Stimulated activated CD4-positive, alpha-beta T cell treated with anti-CD3 and anti-CD28 coated beads, Interleukin-15, amount 100 ng/mL, for 24 hours (primary cell): ENCODE measurements at regions not wholly inside any gene's neighbourhood (a gene's known extent, or its start where the extent isn't known, plus 50 kb on each side); places are given as distances from the start of the nearest gene placed in this dataset.
"Not testable (repeated sequence)": the region's sequence is repeated elsewhere in the genome, so short reads cannot be mapped to it uniquely, and the experiment has no call there.

Experiments used
- DNase-seq: peaks from one replicate; pipeline ENCODE4 v3.0.0-alpha.2; 2020

- no peak for DNase-seq
These were observed 513.4 kb upstream of the NETO1 start for GRCh38 chr18:73381016-73381698.

GRCh38 chr18:73366713-73367112 lies 498.9 kb upstream of the NETO1 start:
- DNase-seq, result no peak

- DNase-seq, result no peak
These were observed 497.2 kb upstream of the NETO1 start for GRCh38 chr18:73365018-73365417.

DNA sequence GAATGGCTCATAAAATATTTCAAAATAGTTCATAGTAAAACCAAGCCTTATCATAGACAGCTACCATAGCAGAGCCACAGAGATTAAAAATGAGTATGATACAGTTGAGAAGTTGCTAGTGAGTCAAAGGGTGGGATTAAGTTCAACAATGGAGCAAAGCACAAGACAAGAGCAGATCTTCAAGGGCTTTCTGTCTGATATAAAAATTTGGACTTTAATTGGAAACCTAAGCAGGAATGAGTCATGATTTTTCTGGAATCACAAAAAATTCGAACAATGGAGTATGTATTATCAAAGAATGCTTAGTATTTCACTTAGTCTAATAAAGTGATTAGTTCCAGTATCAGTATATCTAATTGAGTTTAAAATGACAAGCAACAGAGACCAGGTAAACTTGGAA lies 487.3 kb upstream of the NETO1 start:
- DNase-seq, result no peak

DNA sequence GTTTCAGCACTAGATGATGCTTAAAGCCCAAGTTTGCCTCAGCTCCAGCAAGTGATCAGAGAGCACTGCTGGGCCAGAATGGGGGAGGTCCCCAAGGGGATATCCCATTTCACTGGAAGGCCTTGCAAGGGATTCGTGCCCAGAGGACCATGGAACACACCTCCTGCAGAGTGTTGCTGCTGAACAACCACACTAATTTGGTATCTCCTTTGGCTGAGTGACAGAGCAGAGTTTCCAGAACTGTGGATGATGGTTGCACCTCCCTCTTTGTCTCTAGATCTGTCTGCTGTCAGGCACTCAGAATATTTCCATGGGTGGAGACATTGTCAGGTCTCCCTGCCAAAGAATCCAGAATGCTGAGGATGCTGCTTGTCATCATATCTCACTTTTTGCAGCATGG lies 484.8 kb upstream of the NETO1 start:
- no peak for DNase-seq

DNA sequence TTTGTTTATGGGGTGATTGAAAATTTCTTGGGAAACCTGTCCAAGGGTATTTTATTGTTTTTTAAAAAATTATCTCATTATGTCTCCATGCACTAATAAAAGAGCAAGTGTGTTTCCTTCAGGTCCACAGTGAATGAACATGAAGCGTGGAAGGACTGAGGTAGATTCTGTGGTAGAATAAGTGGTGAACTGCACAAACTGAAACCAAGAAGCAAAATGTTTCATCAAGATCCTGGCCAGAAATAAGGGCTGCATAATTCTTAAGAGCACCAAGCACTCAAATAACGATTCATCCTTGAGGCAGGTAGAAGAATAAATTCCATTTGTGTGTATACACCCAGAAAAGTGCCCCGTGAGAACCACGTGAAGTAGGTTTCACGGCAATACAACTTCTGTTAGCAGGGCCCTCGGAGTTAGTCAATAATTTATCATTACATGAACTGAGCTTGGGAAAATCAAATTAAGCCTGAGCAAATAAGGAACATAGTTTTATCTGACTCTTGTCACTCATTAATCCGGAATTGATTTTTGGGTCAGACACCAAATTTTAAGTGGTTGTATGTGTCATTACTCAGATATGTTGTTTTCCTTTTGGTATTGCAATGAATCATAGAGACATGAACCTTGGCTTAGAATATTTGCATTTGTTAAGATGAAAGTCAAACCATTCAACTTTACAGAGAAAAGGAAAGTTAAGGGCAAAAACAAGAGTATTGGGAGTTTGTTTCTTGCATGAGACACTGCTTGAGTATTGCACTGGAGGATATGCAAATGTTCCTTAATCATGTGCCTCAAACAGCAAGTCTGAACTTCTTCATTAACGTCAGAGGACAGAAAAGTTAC lies 472.6 kb upstream of the NETO1 start:
- no peak for DNase-seq

- DNase-seq, result no peak
These were observed 463.5 kb upstream of the NETO1 start for GRCh38 chr18:73331212-73331772.

- not testable (repeated sequence) for DNase-seq
These were observed 462.3 kb upstream of the NETO1 start for GRCh38 chr18:73330106-73330505.

DNA sequence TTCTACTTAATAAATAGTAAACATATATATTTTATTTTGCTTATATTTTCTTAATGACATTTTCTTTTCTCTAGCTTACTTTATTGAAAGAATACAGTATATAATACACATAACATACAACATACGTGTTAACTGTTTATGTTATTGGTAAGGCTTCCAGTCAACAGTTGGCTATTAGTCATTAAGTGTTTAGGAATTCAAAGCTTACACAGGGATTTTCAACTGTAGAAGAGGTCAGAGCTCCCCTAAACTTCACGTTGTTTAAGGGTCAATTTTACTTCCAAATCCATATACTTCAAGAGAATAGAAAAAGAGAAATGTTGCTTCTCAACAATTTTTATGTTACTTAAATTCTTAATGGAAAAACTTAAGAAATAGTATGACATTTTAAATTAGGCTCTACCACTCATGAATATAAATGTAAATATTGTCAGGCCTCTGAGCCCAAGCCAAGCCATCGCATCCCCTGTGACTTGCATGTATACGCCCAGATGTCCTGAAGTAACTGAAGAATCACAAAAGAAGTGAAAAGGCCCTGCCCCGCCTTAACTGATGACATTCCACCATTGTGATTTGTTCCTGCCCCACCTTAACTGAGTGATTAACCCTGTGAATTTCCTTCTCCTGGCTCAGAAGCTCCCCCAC lies 456.5 kb upstream of the NETO1 start:
- not testable (repeated sequence) for DNase-seq

DNA sequence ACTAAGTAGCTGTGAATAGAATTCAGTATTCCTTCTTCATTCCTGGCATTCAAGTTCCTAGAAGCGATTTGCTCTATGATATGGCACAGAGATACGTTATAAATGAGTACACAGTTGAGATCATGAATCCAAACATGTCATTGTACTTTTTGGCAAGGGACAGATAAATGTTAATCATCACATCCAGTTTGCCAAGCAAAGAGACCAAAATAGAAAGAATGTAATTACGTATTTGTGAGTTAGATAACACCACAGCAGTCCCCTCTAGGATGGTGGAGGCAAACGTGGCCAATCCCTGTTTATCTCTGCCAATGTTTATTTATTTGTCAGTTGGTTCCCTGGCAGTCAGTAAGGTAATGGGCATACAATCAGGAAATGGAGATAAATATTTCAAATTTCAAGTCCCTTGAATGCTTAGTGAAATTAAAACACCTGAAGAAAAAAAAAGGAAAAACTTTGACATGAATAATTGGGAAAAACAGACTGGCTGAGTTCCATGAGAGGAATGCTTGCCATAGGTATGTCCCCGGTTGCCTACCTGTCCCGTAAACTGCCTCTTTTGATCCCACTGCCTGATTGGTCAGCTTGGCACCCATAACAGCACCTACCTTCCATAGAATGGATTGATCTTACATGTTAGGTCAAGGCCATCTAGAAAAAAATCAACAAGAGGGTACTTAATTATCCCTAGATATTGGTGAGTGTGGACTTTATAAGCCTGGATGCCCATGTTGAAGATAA lies 451.1 kb upstream of the NETO1 start:
- no peak for DNase-seq

GRCh38 chr18:73316513-73316912 lies 448.7 kb upstream of the NETO1 start:
- no peak for DNase-seq

- DNase-seq, result no peak
These were observed 447.6 kb upstream of the NETO1 start for GRCh38 chr18:73315381-73315780.

DNA sequence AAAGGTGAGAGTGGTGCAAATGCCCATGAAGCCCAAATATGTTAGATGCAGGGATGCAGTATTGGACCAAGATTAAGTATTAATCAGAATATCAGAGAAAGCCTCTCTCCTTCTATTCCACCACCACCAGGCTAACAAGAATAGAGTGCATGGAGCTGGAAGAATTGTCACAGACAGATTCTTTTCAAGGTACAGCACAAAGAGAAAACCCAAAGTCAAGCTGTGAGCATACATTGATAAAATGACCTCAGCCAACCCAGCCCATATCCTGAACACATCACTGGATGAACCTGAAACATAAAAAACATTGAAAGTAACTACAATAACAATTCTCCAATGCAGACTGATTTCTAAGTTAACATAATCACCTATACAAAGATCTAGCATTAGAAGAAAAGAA lies 445.7 kb upstream of the NETO1 start:
- no peak for DNase-seq

DNA sequence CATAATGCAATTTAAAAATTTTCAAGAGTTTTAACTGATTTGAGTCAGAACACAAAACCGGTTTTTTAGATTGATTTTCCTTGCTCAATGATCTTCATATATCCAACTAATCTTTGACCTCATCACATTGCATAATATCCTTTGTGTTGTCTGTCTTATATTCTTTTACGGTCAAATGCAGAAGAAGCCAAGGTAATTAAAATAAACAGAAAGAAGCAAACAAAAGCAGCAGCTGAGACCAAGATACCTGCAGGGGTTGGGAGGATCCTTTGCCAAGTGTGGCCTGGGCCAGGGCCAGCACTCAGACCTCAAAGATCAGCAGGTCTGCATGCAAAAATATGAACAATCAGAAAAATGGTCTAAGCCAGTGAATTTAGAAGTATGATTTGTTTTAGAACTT lies 428.9 kb upstream of the NETO1 start:
- DNase-seq, result no peak

- no peak for DNase-seq
These were observed 424.4 kb upstream of the NETO1 start for GRCh38 chr18:73292156-73292555.

- no peak for DNase-seq
These were observed 421.0 kb upstream of the NETO1 start for GRCh38 chr18:73288813-73289212.

DNA sequence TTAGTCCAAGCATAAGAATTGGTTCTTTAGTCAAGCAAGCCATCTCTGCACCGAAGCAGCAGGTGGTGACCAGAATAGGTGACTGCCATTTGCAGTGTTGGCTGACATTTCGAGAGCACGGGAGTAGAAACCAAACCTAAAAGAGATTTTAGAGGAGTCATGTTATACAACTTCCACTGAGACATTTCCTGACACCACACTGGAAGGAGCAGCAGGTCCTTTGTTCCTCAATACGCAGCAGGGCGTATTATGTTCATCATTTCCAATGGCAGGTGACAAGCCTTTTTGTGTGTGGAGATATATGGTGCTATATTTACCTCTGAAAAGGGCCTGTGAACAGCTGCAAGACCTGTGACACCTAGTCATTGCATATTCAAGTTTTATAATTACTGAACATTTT lies 418.8 kb upstream of the NETO1 start:
- no peak for DNase-seq

GRCh38 chr18:73283788-73284187 lies 416.0 kb upstream of the NETO1 start:
- no peak for DNase-seq

DNA sequence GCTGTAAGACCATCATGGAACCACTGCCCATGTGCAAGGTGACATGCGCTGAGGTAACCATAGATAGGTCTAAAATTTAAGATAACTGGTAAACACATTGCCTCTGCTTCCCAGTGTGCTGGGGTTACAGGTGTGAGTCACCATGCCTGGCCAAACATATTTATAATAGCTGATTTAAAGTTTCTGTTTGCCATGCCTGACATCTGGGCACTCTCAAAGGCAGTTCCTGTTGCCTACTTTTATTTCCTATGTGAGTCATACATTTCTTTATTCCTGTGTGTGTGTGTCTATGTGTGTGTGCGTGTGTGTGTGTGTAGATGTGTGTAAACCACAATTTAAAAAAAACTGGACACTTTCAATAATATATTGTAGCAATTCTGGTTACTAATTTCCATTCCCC lies 415.2 kb upstream of the NETO1 start:
- no peak for DNase-seq

DNA sequence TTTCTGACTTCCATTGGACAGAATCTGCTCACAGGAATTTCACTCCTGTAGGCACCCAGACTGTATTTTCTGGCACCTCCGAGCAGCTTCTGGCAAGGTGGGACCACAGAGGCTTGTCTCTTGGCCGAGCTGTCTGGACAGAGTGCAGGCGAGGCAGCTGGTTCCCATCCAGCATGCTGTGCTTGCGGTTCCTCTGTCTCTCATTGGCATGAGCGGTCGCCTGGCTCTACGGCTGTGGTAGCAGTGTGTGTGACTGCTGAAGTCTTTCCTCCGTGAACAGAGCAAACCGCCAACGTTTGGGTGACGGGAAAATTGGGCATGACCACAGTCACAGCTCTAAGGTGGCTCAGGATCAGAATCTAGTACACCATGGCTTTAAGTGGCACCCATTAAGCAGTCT lies 411.7 kb upstream of the NETO1 start:
- no peak for DNase-seq

- no peak for DNase-seq
These were observed 407.2 kb upstream of the NETO1 start for GRCh38 chr18:73274812-73275621.
